Lower leg skin (tissue), 4 donors: ENCODE measurements at regions not wholly inside any gene's neighbourhood (a gene's known extent, or its start where the extent isn't known, plus 50 kb on each side); places are given as distances from the start of the nearest gene placed in this dataset.
"Not testable (repeated sequence)": the region's sequence is repeated elsewhere in the genome, so short reads cannot be mapped to it uniquely, and the experiment has no call there.

ENCODE experiments used
- DNase-seq, 2 donors: peaks; one replicate each; pipeline ENCODE4 v3.0.0-alpha.2; 2019; ENCODE audit warnings: low spot score in 2 of 2
- H3K4me3 ChIP-seq: fragments of 200-600 bp; sonication (generic); 2 replicates; pipeline ENCODE4 v1.5.1; 2017; ENCODE audit warnings: mild to moderate bottlenecking, low read depth; ENCODE audit not compliant: poor library complexity, severe bottlenecking
- CTCF ChIP-seq, 3 donors: fragments of 450-650 bp; IDR thresholded peaks; one replicate each; pipeline ENCODE4 v1.5.1; 2016; ENCODE audit warnings: antibody characterized with exemption in 3 of 3, mild to moderate bottlenecking in 3 of 3, moderate library complexity in 2 of 3
- POLR2A ChIP-seq, 2 donors: fragments of 450-650 bp; IDR thresholded peaks; one replicate each; pipeline ENCODE4 v1.6.1; 2016 to 2017; ENCODE audit warnings: antibody characterized with exemption in 2 of 2, mild to moderate bottlenecking in 1 of 2, moderate library complexity in 1 of 2
- WGBS, 2 donors: methylation state at CpG; one replicate each; pipeline ENCODE4 v1.1.5; 2018; 5-methylcytosine and 5-hydroxymethylcytosine counted together
- intact Hi-C: fragments of 100-400 bp; cut with DNase I; formaldehyde crosslinking; loops from one replicate; pipeline ENCODE4 v1.15.0; 2023; ENCODE audit warnings: low total_unique reads

- intact Hi-C loops: no loop called here
- DNase-seq: no peak
- no peak overlapping the region for H3K4me3 ChIP-seq
- 74 to 91% methylated on average over 2 of the region's 2 CpGs for WGBS, 2 donors
- TF ChIP-seq CTCF (IDR thresholded peaks at IDR 0.05) (no peak), POLR2A (IDR thresholded peaks at IDR 0.05) (no peak)
Observed at GRCh38 chr1:73854527-73854926, 343.4 kb downstream of the LRRIQ3 start.

GRCh38 chr1:73842436-73842835, 355.5 kb downstream of the LRRIQ3 start:
- H3K4me3 ChIP-seq: no peak overlapping the region
- DNase-seq: no peak
- TF ChIP-seq POLR2A (IDR thresholded peaks at IDR 0.05) (no peak), CTCF (IDR thresholded peaks at IDR 0.05) (no peak)
- intact Hi-C loops: no loop called here

GRCh38 chr1:73839922-73840321, 358.1 kb downstream of the LRRIQ3 start:
- 51 to 59% methylated on average over 4 of the region's 4 CpGs for WGBS, 2 donors
- TF ChIP-seq CTCF (IDR thresholded peaks at IDR 0.05) (no peak), POLR2A (IDR thresholded peaks at IDR 0.05) (no peak)
- no peak for DNase-seq
- intact Hi-C loops: no loop called here
- no peak overlapping the region for H3K4me3 ChIP-seq

GRCh38 chr1:73832276-73833181, 365.4 kb downstream of the LRRIQ3 start:
- WGBS, 2 donors: 45% methylated on average over 5 of the region's 5 CpGs
- H3K4me3 ChIP-seq: no peak overlapping the region
- TF ChIP-seq CTCF (IDR thresholded peaks at IDR 0.05) (no peak), POLR2A (IDR thresholded peaks at IDR 0.05) (no peak)
- intact Hi-C loops: no loop called here
- DNase-seq: no peak

GRCh38 chr1:73827283-73827682, 370.7 kb downstream of the LRRIQ3 start:
- intact Hi-C loops, H3K4me3 ChIP-seq, DNase-seq: not testable (repeated sequence)
- 84 to 90% methylated on average over 3 of the region's 3 CpGs for WGBS, 2 donors

- no peak overlapping the region for H3K4me3 ChIP-seq
- no peak for DNase-seq
- no peak for TF ChIP-seq POLR2A (IDR thresholded peaks at IDR 0.05)
- no peak for TF ChIP-seq CTCF (IDR thresholded peaks at IDR 0.05)
- intact Hi-C loops: no loop called here
- WGBS, 2 donors: 82 to 86% methylated on average over 4 of the region's 4 CpGs
Observed at GRCh38 chr1:73824065-73824464, 373.9 kb downstream of the LRRIQ3 start.
